HL-60/S4 treated with phorbol 12-myristate 13-acetate at 8.2 ng/mL for 4 days and 3 days (cell line): ENCODE measurements at regions not wholly inside any gene's neighbourhood (a gene's known extent, or its start where the extent isn't known, plus 50 kb on each side); places are given as distances from the start of the nearest gene placed in this dataset.

Experiments used
- in situ Hi-C: fragments of 300-500 bp; cut with MboI; formaldehyde crosslinking; loops from 2 replicates; pipeline ENCODE4 v1.15.0; 2022; ENCODE audit warnings: low sequenced_read_pairs

- in situ Hi-C loops = no loop called here
These were observed 176.0 kb downstream of the SHOX start for GRCh38 chrX:806586-806985.

GRCh38 chrX:805988-806387 is 175.4 kb downstream of the SHOX start:
- in situ Hi-C loops = no loop called here

- in situ Hi-C loops = no loop called here
These were observed 174.6 kb downstream of the SHOX start for GRCh38 chrX:805103-805670.

- in situ Hi-C loops = no loop called here
These were observed 172.3 kb downstream of the SHOX start for GRCh38 chrX:802846-803245.

- in situ Hi-C loops = loop anchor here (25.0 kb wide), 1 partner anchor 87 kb away; no protein-coding TSS in a partner anchor
These were observed 169.2 kb downstream of the SHOX start for GRCh38 chrX:799808-800207.

- in situ Hi-C loops = loop anchor here (25.0 kb wide), 1 partner anchor 93 kb away; no protein-coding TSS in a partner anchor
These were observed 163.7 kb downstream of the SHOX start for GRCh38 chrX:794311-794710.

- in situ Hi-C loops = loop anchor here (25.0 kb wide), 1 partner anchor 94 kb away; no protein-coding TSS in a partner anchor
These were observed 162.7 kb downstream of the SHOX start for GRCh38 chrX:793216-793770.

GRCh38 chrX:791479-792034 is 161.0 kb downstream of the SHOX start:
- in situ Hi-C loops = loop anchor here (25.0 kb wide), 1 partner anchor 96 kb away; no protein-coding TSS in a partner anchor

GRCh38 chrX:790783-791360 is 160.3 kb downstream of the SHOX start:
- in situ Hi-C loops = loop anchor here (25.0 kb wide), 1 partner anchor 96 kb away; no protein-coding TSS in a partner anchor

GRCh38 chrX:790041-790506 is 159.5 kb downstream of the SHOX start:
- in situ Hi-C loops = loop anchor here (25.0 kb wide), 1 partner anchor 97 kb away; no protein-coding TSS in a partner anchor

GRCh38 chrX:789096-789495 is 158.5 kb downstream of the SHOX start:
- in situ Hi-C loops = loop anchor here (25.0 kb wide), 1 partner anchor 98 kb away; no protein-coding TSS in a partner anchor

GRCh38 chrX:786441-786881 is 155.9 kb downstream of the SHOX start:
- in situ Hi-C loops = loop anchor here (25.0 kb wide), 1 partner anchor 101 kb away; no protein-coding TSS in a partner anchor

GRCh38 chrX:784829-785228 is 154.2 kb downstream of the SHOX start:
- in situ Hi-C loops = loop anchor here (25.0 kb wide), 1 partner anchor 102 kb away; no protein-coding TSS in a partner anchor

- in situ Hi-C loops = loop anchor here (25.0 kb wide), 1 partner anchor 106 kb away; no protein-coding TSS in a partner anchor
These were observed 150.9 kb downstream of the SHOX start for GRCh38 chrX:781224-782204.

GRCh38 chrX:776529-777230 is 146.1 kb downstream of the SHOX start:
- in situ Hi-C loops = loop anchor here (25.0 kb wide), 1 partner anchor 111 kb away; no protein-coding TSS in a partner anchor

GRCh38 chrX:776061-776460 is 145.5 kb downstream of the SHOX start:
- in situ Hi-C loops = loop anchor here (25.0 kb wide), 1 partner anchor 111 kb away; no protein-coding TSS in a partner anchor

- in situ Hi-C loops = no loop called here
These were observed 143.9 kb downstream of the SHOX start for GRCh38 chrX:774536-774935.

GRCh38 chrX:773292-774025 is 142.9 kb downstream of the SHOX start:
- in situ Hi-C loops = no loop called here

- in situ Hi-C loops = no loop called here
These were observed 140.9 kb downstream of the SHOX start for GRCh38 chrX:771536-771935.
